GM18498 (cell line): ENCODE measurements at regions not wholly inside any gene's neighbourhood (a gene's known extent, or its start where the extent isn't known, plus 50 kb on each side); places are given as distances from the start of the nearest gene placed in this dataset.

Experiments used
- ATAC-seq: cut with Tn5 transposase; IDR thresholded peaks from one replicate; pipeline ENCODE4 v1.9.1; 2021; ENCODE audit warnings: mild to moderate bottlenecking, moderate library complexity; ENCODE audit not compliant: unreplicated experiment

DNA sequence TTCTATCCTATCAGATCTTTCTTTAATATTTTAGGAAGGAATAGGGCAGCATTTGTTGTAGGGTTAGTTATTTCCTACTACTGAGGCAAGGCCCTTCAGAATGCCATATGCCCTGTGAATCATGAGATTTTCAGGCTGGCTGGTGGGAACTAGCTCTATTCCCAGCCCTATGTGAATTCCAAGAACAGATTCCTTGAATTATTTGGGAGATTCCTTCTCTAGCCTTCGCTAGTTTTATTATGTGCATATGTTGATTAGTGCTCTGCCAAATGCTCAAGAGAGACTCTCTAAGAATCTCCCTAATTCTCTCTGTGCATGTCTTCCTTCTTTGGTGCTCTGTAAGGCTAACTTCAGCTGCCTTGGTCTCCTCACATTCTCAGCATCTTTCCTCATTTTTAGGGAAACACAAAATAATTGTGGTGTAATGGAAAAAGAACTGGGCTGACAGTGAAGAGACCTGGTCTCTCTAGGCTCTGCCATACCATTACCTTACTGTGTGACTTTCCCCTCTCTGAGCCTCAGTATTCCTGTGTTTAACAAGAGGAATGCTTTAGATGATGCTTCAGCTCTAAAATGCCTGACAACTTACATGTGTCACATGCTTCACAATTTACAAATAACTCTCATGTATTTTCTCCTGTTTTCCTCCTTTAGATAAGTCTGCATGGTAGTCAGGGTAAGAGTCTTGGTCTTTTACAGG is 79.7 kb downstream of the VMA21 start:
- ATAC-seq: no peak

- ATAC-seq: no peak
Observed at GRCh38 chrX:151478058-151478457, 81.1 kb downstream of the VMA21 start.

- peak; percentile 75 for ATAC-seq
Observed at GRCh38 chrX:151488677-151489076, 74.8 kb upstream of the PASD1 start.

DNA sequence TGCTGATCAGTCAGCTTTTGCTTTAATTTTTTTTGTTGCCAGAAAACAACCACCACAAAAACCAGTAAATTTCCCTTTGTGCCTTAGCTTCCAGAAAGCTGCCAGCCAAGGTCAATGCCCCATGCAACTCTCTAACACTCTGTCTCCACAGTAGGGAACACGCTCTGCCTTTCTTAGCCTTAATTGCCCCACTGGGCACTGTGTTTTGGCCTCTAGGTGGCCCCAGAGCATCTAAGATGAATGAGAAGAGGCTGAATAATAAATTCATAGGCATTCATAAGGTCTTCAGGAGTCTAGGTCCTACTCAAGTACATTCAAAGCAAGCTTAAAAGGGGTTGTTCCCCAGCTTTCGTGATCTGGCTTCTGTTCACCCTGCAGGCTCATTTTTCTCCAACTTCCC is 57.7 kb upstream of the PASD1 start:
- ATAC-seq: no peak

DNA sequence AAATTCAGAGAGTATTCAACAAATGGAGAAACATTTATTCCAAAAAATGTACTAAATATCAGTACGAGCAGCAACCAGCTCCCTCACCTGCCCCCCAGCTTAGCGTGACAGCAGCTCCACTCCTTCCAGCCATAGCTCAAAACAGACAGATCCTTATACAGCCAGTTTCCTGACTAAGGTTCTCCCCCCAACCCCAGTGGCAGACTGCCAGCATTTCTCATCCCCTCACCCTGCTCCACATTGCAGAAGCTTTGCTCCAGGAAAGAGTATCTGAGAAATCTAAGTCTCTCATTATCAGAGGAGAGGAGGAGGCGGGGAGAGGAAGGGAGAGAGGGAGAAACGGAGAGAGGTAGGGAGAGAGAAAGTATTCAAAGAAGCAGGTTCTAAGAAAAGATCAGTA is 53.3 kb upstream of the PASD1 start:
- no peak for ATAC-seq

DNA sequence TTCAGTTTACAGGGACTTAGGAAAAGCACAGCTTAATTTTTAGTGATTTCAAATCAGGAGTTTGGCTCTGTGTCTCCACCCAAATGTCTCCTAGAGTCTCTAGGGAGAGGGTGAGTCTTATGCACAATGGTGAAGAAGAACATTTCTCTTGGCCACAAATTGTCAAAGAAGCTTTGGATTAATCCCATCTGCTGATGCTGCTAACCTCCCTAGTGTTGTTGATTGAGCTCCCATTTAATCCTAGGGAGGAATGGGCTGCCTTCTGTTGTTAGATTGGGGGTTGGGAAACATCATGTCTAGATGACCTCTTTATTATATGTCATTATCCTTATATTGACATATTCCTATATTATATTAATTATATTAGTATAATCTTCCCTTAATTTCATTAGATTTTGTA is 50.0 kb upstream of the PASD1 start:
- ATAC-seq: no peak
